NCI-H748 treated with DMSO at 0.1 percent for 48 hours (cell line): ENCODE measurements at regions not wholly inside any gene's neighbourhood (a gene's known extent, or its start where the extent isn't known, plus 50 kb on each side); places are given as distances from the start of the nearest gene placed in this dataset.

Source experiments
- DNase-seq: peaks from one replicate; lab custom pipeline; 2025; lab: John Stamatoyannopoulos, UW

DNA sequence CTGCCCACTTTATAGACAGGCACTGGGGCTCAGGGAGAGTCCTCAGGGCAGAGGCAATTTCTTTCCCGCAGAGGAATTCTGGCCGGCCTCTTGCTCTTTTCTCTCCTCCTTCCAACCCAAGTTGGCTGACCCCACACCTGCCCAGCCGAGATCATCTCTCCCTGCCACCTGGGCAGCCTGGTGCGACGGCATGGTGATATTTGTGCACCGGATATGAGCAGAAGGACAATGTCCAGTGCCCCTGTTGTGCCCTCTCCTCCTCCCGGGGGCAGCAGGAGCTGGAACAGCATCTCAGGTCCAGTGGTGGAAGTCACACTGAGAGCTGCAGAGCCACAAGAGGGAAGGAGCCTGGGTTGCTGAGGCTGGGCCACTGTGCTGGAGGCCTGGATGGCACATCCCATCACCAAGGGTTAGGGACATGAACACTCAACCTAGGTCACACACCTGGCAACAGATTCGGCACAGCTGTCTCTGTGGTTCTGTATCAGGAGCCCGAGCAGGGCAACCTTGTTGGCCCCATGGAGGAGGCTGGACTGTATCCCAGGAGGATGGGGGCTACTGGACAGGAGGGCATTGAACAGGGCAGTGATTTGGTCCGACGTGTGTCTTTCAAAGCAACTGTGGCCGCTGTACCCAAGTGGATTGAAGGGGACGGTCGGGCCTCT is 57.7 kb upstream of the DIO3 start:
- DNase-seq, result no peak

- DNase-seq, result no peak
Observed at GRCh38 chr14:101504096-101504948, 57.0 kb upstream of the DIO3 start.

- DNase-seq, result no peak
Observed at GRCh38 chr14:101505236-101505970, 55.9 kb upstream of the DIO3 start.

GRCh38 chr14:101506211-101506925 is 54.9 kb upstream of the DIO3 start:
- DNase-seq, result no peak

GRCh38 chr14:101506926-101507835 is 54.1 kb upstream of the DIO3 start:
- DNase-seq, result no peak

DNA sequence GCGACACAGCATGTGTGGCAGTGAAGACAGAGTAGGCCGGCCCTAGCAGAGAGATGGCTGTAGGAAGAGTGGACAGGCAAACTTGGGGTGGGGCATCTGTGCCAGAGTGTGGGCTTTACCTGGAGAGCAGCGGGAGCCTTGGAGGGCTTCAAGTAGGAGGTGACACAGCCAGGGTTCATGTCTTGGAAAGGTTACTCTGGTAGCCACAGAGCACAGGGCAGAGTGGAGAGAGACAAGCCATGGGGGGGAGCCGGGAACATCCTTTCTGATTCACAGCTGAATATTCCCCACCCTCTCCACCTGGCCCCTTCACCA is 53.5 kb upstream of the DIO3 start:
- DNase-seq, result no peak

DNA sequence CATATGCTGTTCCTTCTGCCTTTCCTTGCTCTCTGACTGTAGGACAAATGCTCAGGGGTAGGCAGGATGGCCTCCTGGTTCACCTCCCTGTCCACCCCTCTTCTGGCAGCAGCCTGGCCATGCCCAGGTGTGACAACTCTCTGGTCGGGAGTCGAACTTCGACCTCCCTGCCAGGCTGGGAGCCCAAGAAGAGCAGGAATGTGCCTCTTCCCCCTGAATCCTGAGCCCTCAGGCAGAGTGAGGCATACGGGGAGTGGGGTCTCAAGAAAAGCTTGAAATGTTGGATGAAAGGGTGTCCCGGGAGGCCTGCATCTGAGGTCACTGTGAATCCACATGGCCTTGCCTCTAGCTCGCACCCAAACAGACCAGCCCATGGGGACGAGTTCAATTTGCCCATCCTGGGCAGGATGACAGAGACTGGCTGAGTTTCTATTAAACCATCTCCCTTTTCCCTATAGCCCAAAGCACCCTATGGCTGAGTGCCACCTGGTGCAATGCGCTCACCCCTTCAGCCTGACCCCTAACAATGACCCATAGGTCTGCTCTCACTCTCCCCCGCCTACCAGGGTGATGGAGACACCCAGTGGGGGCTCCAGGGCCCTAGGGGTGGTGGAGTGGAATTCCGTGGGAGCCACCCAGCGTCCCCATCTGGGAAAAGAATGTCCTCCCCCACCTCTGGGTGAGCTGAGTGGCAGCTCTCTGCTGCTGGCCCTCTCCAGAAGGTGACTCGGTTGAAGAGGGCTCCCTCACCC is 52.9 kb upstream of the DIO3 start:
- DNase-seq, result no peak

DNA sequence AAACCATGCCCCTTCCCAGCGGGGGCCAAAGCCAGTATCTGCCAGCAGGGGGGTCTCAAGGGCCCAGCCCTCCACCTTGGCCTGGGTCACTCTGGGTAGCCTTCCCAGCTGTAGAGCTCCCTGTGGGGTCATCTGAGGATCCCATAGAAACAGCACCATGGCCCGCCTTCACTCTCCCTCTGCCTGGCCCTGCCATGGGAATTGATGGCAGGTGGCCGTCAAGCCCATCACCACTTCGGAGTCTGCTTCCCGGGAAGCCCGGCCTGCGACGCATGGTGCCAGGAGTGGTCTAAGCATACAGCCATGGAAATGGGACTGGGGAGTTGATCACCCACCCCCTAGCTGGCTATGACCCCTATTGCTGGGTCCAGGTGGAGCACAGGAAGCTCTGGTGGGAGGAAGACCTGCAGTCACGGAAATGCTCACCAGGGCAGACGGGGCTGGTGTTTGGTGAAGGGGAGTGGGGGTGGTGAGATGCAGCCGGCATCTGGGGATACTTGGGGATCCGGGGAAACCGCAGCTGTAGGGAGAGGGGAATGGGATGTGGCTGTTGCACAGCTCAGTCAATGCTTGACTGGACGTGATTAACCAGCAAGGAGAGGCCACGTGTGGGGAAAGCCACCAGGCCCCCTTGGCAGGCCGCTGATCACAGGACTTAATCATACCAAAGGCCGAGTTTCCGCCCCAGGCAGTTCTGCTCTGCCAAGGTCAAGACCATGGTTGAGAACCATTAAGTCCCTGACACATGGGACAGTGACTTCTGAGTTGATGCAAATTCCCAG is 52.2 kb upstream of the DIO3 start:
- DNase-seq, result no peak

DNA sequence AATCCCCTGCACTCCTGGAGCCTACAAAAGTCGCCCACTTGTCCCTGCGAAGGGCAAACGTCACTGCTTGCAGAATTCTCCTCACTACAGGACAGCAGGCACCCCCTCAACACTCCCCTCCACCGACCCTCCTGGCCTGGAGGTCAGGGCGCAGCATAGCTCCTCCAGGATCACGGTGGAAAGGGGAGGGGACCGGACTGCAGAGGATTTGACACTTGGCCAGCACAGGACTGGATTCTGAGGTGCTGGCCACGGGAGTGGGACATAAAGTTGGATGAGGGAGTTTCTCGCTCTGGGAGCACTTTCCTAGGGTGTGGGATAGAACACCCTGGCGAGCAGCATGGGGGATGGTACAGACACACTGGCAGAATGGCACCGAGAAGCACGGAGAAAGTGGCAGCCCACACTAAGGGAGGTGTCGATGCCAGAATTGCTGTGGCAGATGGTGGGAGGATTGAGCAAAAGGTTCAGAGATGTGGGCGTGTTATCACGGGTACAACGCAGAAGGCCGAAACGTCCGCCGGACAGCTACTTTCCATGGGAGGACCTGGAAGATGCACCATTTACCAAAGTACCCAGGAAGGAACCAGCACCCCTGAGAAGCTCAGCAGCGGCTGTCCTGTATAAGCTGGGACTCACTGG is 51.4 kb upstream of the DIO3 start:
- no peak for DNase-seq

GRCh38 chr14:101511199-101511598 is 50.1 kb upstream of the DIO3 start:
- no peak for DNase-seq
